ENCODE measurements at regions not wholly inside any gene's neighbourhood (a gene's known extent, or its start where the extent isn't known, plus 50 kb on each side); places are given as distances from the start of the nearest gene placed in this dataset.
"Not testable (repeated sequence)": the region's sequence is repeated elsewhere in the genome, so short reads cannot be mapped to it uniquely, and the experiment has no call there.

- peaks cover 28% of the 10 kb centered on the region for H3K9me3 Mint-ChIP-seq
- DNase-seq (ENCODE audit: low spot score): no peak
- H3K36me3 Mint-ChIP-seq (ENCODE audit: low read depth): no peaks in the 10 kb centered on the region
- no peak overlapping the region for H3K27ac Mint-ChIP-seq
- H3K27me3 Mint-ChIP-seq (ENCODE audit: low read depth): no peaks in the 10 kb centered on the region
- no peak overlapping the region for H3K4me3 Mint-ChIP-seq
- no peaks in the 10 kb centered on the region for H3K4me1 Mint-ChIP-seq (ENCODE audit: low read depth)
Observed at GRCh38 chr5:15375559-15375958, 124.4 kb upstream of the FBXL7 start.

DNA sequence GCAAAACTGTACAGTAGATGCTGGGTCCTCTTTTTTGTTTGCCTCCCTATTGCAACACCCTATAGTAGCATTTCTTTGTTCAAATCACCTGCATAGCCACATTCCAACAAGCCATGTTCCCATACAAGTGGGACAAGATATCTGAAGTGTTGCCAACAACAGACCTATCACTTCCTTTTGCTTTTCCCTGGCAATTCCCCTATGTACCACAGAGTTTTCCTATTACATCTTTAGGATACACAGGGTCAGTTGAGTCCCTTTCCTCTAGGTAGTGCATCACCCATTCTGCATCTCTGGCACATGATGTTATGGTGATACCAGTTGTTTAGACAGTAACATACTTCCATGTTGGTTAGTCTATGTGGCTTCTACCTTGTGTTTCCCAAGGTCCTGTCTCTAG, 125.1 kb upstream of the FBXL7 start:
- peaks cover 28% of the 10 kb centered on the region for H3K9me3 Mint-ChIP-seq
- no peaks in the 10 kb centered on the region for H3K4me1 Mint-ChIP-seq (ENCODE audit: low read depth)
- H3K27ac Mint-ChIP-seq: no peak overlapping the region
- no peak for DNase-seq (ENCODE audit: low spot score)
- H3K4me3 Mint-ChIP-seq: no peak overlapping the region
- H3K27me3 Mint-ChIP-seq (ENCODE audit: low read depth): no peaks in the 10 kb centered on the region
- no peaks in the 10 kb centered on the region for H3K36me3 Mint-ChIP-seq (ENCODE audit: low read depth)

GRCh38 chr5:15373151-15373550, 126.8 kb upstream of the FBXL7 start:
- Mint-ChIP-seq H3K9me3 (peaks cover 31% of the 10 kb centered on the region), H3K4me1 (ENCODE audit: low read depth) (no peaks in the 10 kb centered on the region), H3K36me3 (ENCODE audit: low read depth) (no peaks in the 10 kb centered on the region), H3K27ac (no peak overlapping the region), H3K4me3 (no peak overlapping the region), H3K27me3 (ENCODE audit: low read depth) (no peaks in the 10 kb centered on the region)
- no peak for DNase-seq (ENCODE audit: low spot score)

GRCh38 chr5:15371184-15371583, 128.8 kb upstream of the FBXL7 start:
- Mint-ChIP-seq H3K27me3 (ENCODE audit: low read depth) (no peaks in the 10 kb centered on the region), H3K4me1 (ENCODE audit: low read depth) (no peaks in the 10 kb centered on the region), H3K4me3 (no peak overlapping the region), H3K27ac (no peak overlapping the region), H3K36me3 (ENCODE audit: low read depth) (no peaks in the 10 kb centered on the region), H3K9me3 (peaks cover 48% of the 10 kb centered on the region)
- no peak for DNase-seq (ENCODE audit: low spot score)

- Mint-ChIP-seq H3K4me1 (ENCODE audit: low read depth) (no peaks in the 10 kb centered on the region), H3K27ac (no peak overlapping the region), H3K27me3 (ENCODE audit: low read depth) (no peaks in the 10 kb centered on the region), H3K4me3 (no peak overlapping the region), H3K9me3 (peaks cover 43% of the 10 kb centered on the region), H3K36me3 (ENCODE audit: low read depth) (no peaks in the 10 kb centered on the region)
- DNase-seq (ENCODE audit: low spot score): no peak
Observed at GRCh38 chr5:15368835-15369234, 131.1 kb upstream of the FBXL7 start.

DNA sequence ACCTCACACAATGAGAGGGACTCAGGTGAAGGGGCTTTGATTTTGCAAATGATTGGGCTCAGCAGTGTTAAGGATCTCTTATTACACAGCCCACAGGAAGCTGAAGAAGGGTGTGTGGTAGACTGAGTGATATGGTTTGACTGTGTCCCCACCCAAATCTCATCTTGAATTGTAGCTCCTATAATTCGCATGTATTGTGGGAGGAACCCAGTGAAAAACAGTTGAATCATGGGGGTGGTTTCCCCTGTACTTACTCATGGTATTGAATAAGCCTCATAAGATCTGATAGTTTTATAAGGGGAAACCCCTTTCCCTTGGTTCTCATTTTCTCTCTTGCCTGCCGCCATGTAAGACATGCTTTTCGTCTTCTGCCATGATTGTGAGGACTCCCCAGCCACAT, 132.5 kb upstream of the FBXL7 start:
- Mint-ChIP-seq H3K27ac (no peak overlapping the region), H3K27me3 (ENCODE audit: low read depth) (no peaks in the 10 kb centered on the region), H3K9me3 (peaks cover 36% of the 10 kb centered on the region), H3K36me3 (ENCODE audit: low read depth) (no peaks in the 10 kb centered on the region), H3K4me1 (ENCODE audit: low read depth) (no peaks in the 10 kb centered on the region), H3K4me3 (no peak overlapping the region)
- no peak for DNase-seq (ENCODE audit: low spot score)

DNA sequence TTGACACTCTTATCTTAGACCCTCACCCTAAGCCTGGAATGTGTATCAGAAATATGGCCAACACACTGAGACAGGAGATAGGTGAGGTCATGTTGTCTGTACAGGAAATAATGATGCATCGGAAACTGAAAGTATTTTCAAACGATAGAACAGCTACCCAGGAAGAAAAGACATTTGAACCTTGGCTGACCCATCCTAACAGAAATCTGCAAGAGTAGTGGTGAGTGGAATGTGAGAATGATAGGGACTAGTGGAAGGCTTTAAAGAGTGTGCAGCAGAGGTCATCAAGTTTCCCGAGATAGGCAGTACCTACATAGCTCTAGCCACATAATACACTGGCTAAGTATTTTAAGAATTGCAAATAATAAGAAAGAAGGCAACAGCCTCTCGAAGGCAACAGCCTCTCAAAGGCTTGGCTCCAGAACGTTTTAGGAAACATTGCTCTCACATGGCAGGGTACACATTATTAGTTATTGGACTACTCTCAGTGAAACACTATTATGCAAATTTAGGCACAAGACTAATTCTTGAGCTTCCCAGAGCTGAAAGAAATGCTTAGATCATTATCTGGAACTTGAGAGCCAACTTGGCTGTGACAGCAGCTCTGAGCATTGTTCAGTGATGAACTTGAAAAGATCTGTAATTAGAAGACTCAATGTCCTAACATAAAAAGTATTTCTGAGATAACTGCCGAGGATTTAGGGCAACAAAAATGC, 133.1 kb upstream of the FBXL7 start:
- Mint-ChIP-seq H3K27ac (no peak overlapping the region), H3K9me3 (peaks cover 34% of the 10 kb centered on the region), H3K4me3 (no peak overlapping the region), H3K36me3 (ENCODE audit: low read depth) (no peaks in the 10 kb centered on the region), H3K4me1 (ENCODE audit: low read depth) (no peaks in the 10 kb centered on the region), H3K27me3 (ENCODE audit: low read depth) (no peaks in the 10 kb centered on the region)
- DNase-seq (ENCODE audit: low spot score): no peak

DNA sequence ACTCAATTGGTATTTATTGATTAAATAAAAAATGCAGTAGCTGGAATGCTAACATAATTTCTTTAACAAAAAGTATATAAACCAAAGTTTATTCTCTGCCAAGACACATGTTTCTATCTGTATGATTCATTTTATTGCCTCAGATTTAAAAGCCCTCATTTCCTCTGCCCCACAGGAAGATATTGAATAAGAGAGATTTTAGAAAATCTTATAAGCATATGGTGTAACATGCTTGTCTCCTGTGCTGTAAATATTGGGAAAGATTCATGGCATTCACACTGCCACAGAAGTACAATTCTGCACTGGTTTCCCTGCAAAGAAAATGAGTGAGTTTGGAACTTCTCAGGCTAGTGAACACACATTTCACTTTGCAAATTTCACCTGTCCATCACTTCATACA, 134.9 kb upstream of the FBXL7 start:
- H3K4me3 Mint-ChIP-seq: no peak overlapping the region
- no peaks in the 10 kb centered on the region for H3K27me3 Mint-ChIP-seq (ENCODE audit: low read depth)
- no peak overlapping the region for H3K27ac Mint-ChIP-seq

DNA sequence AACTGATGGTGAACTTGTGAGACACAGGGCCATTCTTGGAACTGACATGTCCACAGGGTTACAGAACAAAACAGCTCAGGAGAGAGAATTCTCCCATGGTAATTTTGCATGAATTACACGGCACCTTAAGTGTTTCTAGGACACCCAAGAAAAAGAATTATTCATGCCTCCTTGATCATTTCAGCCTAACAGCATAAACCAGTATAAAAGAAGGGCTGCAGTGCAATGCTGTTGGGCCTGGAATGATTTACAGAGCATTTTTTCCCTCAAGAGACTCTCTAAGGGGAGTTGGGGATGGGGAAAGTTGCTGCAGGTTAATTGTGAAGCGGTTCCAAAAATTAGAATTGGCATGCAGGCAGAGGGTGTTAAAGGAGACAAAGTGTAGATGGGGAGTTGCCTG, 136.4 kb upstream of the FBXL7 start:
- H3K36me3 Mint-ChIP-seq (ENCODE audit: low read depth): no peaks in the 10 kb centered on the region
- H3K4me1 Mint-ChIP-seq (ENCODE audit: low read depth): no peaks in the 10 kb centered on the region
- no peak overlapping the region for H3K4me3 Mint-ChIP-seq
- peaks cover 28% of the 10 kb centered on the region for H3K9me3 Mint-ChIP-seq
- no peak for DNase-seq (ENCODE audit: low spot score)
- no peak overlapping the region for H3K27ac Mint-ChIP-seq
- H3K27me3 Mint-ChIP-seq (ENCODE audit: low read depth): no peaks in the 10 kb centered on the region

More for the DNA sequence above, 134.9 kb upstream of the FBXL7 start:
- no peak for DNase-seq (ENCODE audit: low spot score)
- Mint-ChIP-seq H3K4me1 (ENCODE audit: low read depth) (no peaks in the 10 kb centered on the region), H3K36me3 (ENCODE audit: low read depth) (no peaks in the 10 kb centered on the region), H3K9me3 (peaks cover 29% of the 10 kb centered on the region)

DNA sequence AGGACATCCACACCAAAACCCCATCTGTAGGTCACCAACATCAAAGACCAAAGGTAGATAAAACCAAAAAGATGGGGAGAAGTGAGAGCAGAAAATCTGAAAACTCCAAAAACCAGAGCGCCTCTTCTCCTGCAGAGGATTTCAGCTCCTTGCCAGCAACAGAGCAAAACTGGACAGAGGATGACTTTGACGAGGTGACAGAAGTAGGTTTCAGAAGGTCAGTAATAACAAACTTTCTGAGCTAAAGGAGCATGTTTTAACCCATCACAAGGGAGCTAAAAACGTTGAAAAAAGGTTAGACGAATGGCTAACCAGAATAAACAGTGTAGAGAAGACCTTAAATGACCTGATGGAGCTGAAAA, 142.9 kb upstream of the FBXL7 start:
- H3K27me3 Mint-ChIP-seq (ENCODE audit: low read depth); H3K4me1 Mint-ChIP-seq (ENCODE audit: low read depth); DNase-seq (ENCODE audit: low spot score); H3K27ac Mint-ChIP-seq; H3K36me3 Mint-ChIP-seq (ENCODE audit: low read depth); H3K4me3 Mint-ChIP-seq: not testable (repeated sequence)
- H3K9me3 Mint-ChIP-seq: peaks cover 26% of the 10 kb centered on the region

- H3K4me1 Mint-ChIP-seq (ENCODE audit: low read depth); H3K36me3 Mint-ChIP-seq (ENCODE audit: low read depth); H3K27me3 Mint-ChIP-seq (ENCODE audit: low read depth); DNase-seq (ENCODE audit: low spot score); H3K27ac Mint-ChIP-seq; H3K4me3 Mint-ChIP-seq: not testable (repeated sequence)
- peaks cover 30% of the 10 kb centered on the region for H3K9me3 Mint-ChIP-seq
Observed at GRCh38 chr5:15356308-15357091, 143.5 kb upstream of the FBXL7 start.

GRCh38 chr5:15354021-15354420, 146.0 kb upstream of the FBXL7 start:
- Mint-ChIP-seq H3K27me3 (ENCODE audit: low read depth) (no peaks in the 10 kb centered on the region), H3K36me3 (ENCODE audit: low read depth) (no peaks in the 10 kb centered on the region), H3K9me3 (peaks cover 28% of the 10 kb centered on the region), H3K4me1 (ENCODE audit: low read depth) (no peaks in the 10 kb centered on the region), H3K27ac (no peak overlapping the region), H3K4me3 (no peak overlapping the region)
- DNase-seq (ENCODE audit: low spot score): no peak

DNA sequence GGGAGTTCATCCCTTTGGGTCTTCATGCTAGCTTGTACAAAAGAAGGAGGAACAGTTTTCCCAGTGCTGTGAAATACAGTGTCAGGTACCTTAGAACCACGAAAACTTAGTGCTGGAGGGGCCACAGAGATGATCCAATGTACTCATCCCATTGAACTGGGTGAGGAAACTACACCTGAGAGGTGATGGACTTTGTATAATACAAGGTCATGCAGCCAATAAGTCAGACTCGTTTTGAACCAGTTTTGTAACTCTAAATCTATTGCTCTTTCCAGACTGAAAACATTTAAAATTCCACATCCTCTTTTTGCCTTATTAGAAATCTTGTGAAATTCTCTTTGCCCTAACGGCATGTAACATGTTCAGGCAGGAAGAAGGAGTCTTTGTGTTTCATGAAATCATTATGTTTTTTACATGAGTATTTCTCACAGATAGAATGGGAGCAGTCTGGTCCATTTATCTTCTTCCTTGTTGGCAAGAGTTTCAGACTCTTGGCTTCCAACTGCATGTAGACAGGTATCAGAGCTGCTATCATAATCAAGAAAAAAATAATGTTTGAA, 146.8 kb upstream of the FBXL7 start:
- no peaks in the 10 kb centered on the region for H3K4me1 Mint-ChIP-seq (ENCODE audit: low read depth)
- no peak for DNase-seq (ENCODE audit: low spot score)
- H3K4me3 Mint-ChIP-seq: no peak overlapping the region
- peaks cover 22% of the 10 kb centered on the region for H3K9me3 Mint-ChIP-seq
- H3K27me3 Mint-ChIP-seq (ENCODE audit: low read depth): no peaks in the 10 kb centered on the region
- H3K27ac Mint-ChIP-seq: no peak overlapping the region
- no peaks in the 10 kb centered on the region for H3K36me3 Mint-ChIP-seq (ENCODE audit: low read depth)

DNA sequence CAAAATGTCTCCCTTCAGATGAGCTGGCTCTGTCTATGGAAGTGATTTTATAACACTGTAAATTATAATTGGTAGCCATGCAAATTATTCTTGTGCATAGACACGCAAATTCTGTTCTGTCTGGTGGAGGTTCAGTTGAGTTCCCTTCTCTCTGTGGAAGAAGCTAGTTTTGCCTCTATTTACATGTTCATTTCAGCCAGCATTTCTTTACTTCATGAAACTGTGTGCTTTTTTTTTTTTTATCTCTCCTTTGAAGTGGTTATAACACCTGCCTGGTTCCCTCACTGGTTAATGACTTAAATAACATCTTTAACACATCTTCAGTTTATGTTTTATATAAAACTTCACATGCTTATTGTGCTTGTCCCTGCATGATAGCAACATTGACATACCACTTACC, 149.4 kb upstream of the FBXL7 start:
- Mint-ChIP-seq H3K4me3 (no peak overlapping the region), H3K27me3 (ENCODE audit: low read depth) (no peaks in the 10 kb centered on the region), H3K36me3 (ENCODE audit: low read depth) (no peaks in the 10 kb centered on the region), H3K4me1 (ENCODE audit: low read depth) (no peaks in the 10 kb centered on the region), H3K27ac (no peak overlapping the region), H3K9me3 (peaks cover 17% of the 10 kb centered on the region)
- no peak for DNase-seq (ENCODE audit: low spot score)

All from T-helper 2 cell treated with Interferon-gamma antibody and Interleukin-4, amounts not matched to agents 5 μg/mL and 100 μg/mL, for 36 hours (primary cell).